OCI-LY1 (cell line): ENCODE measurements at regions not wholly inside any gene's neighbourhood (a gene's known extent, or its start where the extent isn't known, plus 50 kb on each side); places are given as distances from the start of the nearest gene placed in this dataset.

ENCODE experiments used
- H2AFZ ChIP-seq: fragments of 200-600 bp; sonication (generic), shearing (Covaris generic); 2 replicates; pipeline ENCODE4 v1.6.0; 2014; ENCODE audit warnings: antibody characterized with exemption, mild to moderate bottlenecking, low read length
- H3F3A ChIP-seq: fragments of 200-600 bp; sonication (generic), shearing (Covaris generic); 2 replicates; pipeline ENCODE4 v1.6.0; 2014; ENCODE audit warnings: mild to moderate bottlenecking, antibody characterized with exemption, low read length, moderate library complexity; ENCODE audit not compliant: insufficient read depth
- H3K27ac ChIP-seq: fragments of 200-600 bp; sonication (generic); 2 replicates; pipeline ENCODE4 v1.5.1; 2014; ENCODE audit warnings: low read length, mixed run types, mild to moderate bottlenecking, low read depth; ENCODE audit not compliant: poor library complexity, severe bottlenecking
- H3K27me3 ChIP-seq: fragments of 200-600 bp; sonication (generic); 2 replicates; pipeline ENCODE4 v1.6.0; 2014; ENCODE audit warnings: antibody characterized with exemption, mild to moderate bottlenecking, low read length, moderate library complexity; ENCODE audit not compliant: insufficient read depth
- H3K36me3 ChIP-seq: fragments of 200-600 bp; sonication (generic); 2 replicates; pipeline ENCODE4 v1.6.1; 2014; ENCODE audit warnings: mild to moderate bottlenecking, antibody characterized with exemption, low read length, moderate library complexity, mixed read lengths; ENCODE audit not compliant: insufficient read depth
- H3K4me1 ChIP-seq: fragments of 200-600 bp; sonication (generic); 2 replicates; pipeline ENCODE4 v1.5.1; 2014; ENCODE audit warnings: mild to moderate bottlenecking, low read length, moderate library complexity; ENCODE audit not compliant: insufficient read depth, severe bottlenecking
- H3K4me2 ChIP-seq: fragments of 200-600 bp; sonication (generic), shearing (Covaris generic); 2 replicates; pipeline ENCODE4 v1.6.1; 2014; ENCODE audit warnings: low read length
- H3K4me3 ChIP-seq: fragments of 200-600 bp; sonication (generic); 2 replicates; pipeline ENCODE4 v1.5.1; 2014; ENCODE audit warnings: low read length, low read depth, mild to moderate bottlenecking, mixed read lengths; ENCODE audit not compliant: poor library complexity, severe bottlenecking
- H3K79me2 ChIP-seq: fragments of 200-600 bp; shearing (Covaris generic); 2 replicates; pipeline ENCODE4 v1.6.1; 2016; ENCODE audit warnings: mixed run types, low read length, mixed read lengths; ENCODE audit not compliant: insufficient read depth
- H3K9ac ChIP-seq: fragments of 200-600 bp; sonication (generic), shearing (Covaris generic); 2 replicates; pipeline ENCODE4 v1.6.1; 2014; ENCODE audit warnings: mild to moderate bottlenecking, low read length, mixed read lengths
- H3K9me2 ChIP-seq: fragments of 200-600 bp; sonication (generic), shearing (Covaris generic); 2 replicates; pipeline ENCODE4 v1.6.1; 2014; ENCODE audit warnings: low read depth, mild to moderate bottlenecking, low read length, mixed read lengths
- H3K9me3 ChIP-seq: fragments of 200-600 bp; shearing (Covaris generic); 2 replicates; pipeline ENCODE4 v1.6.1; 2014; ENCODE audit warnings: low read length, mixed read lengths
- H4K20me1 ChIP-seq: fragments of 200-600 bp; sonication (generic), shearing (Covaris generic); 2 replicates; pipeline ENCODE4 v1.6.0; 2016; ENCODE audit warnings: mild to moderate bottlenecking, low read length; ENCODE audit not compliant: insufficient read depth
- EZH2 ChIP-seq: fragments of 200-600 bp; sonication (generic), shearing (Covaris generic); IDR thresholded peaks from 2 replicates; pipeline ENCODE4 v1.8.0; 2017; ENCODE audit warnings: borderline replicate concordance, mixed run types, mild to moderate bottlenecking, antibody characterized with exemption, low read length, moderate library complexity, mixed read lengths
- TF ChIP-seq, protein P1 (sequence below): fragments of 200-600 bp; sonication (generic), shearing (Covaris generic); IDR thresholded peaks from 2 replicates; pipeline ENCODE4 v1.5.1; 2017; ENCODE audit warnings: mild to moderate bottlenecking, antibody characterized with exemption, low read length, moderate library complexity, mixed read lengths

DNA sequence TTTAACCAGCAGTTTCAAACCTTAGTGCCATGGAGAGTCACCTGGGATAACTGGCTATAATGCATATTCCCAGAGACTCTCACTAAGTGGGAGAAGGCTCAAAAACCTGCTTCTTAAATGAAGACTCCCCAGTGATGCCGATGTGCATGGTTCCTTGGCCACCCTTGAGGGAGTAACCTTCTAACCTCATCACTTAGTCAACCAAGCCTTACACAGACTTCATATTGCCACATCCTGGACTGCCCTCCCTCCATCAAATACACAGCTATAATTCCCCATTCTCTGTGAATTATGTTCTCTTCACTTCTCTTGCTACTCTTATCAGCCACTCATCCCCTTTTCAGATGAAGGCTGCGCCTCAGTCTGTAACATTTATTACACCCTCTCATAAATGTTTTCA, 462.9 kb upstream of the RGPD4 start:
- H3K9me3 ChIP-seq = no peaks in the 10 kb centered on the region
- H3K4me2 ChIP-seq = no peak overlapping the region
- TF ChIP-seq, protein P1, sequence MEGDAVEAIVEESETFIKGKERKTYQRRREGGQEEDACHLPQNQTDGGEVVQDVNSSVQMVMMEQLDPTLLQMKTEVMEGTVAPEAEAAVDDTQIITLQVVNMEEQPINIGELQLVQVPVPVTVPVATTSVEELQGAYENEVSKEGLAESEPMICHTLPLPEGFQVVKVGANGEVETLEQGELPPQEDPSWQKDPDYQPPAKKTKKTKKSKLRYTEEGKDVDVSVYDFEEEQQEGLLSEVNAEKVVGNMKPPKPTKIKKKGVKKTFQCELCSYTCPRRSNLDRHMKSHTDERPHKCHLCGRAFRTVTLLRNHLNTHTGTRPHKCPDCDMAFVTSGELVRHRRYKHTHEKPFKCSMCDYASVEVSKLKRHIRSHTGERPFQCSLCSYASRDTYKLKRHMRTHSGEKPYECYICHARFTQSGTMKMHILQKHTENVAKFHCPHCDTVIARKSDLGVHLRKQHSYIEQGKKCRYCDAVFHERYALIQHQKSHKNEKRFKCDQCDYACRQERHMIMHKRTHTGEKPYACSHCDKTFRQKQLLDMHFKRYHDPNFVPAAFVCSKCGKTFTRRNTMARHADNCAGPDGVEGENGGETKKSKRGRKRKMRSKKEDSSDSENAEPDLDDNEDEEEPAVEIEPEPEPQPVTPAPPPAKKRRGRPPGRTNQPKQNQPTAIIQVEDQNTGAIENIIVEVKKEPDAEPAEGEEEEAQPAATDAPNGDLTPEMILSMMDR = no peak
- no peak for TF ChIP-seq EZH2
- no peaks in the 10 kb centered on the region for H3K4me1 ChIP-seq
- H3K27ac ChIP-seq = no peak overlapping the region
- H4K20me1 ChIP-seq = no peaks in the 10 kb centered on the region
- H3K4me3 ChIP-seq = no peak overlapping the region
- no peak overlapping the region for H2AFZ ChIP-seq
- H3K36me3 ChIP-seq = no peaks in the 10 kb centered on the region
- no peaks in the 10 kb centered on the region for H3F3A ChIP-seq
- no peaks in the 10 kb centered on the region for H3K9me2 ChIP-seq
- H3K27me3 ChIP-seq = no peaks in the 10 kb centered on the region
- no peak overlapping the region for H3K9ac ChIP-seq
- H3K79me2 ChIP-seq = no peaks in the 10 kb centered on the region

DNA sequence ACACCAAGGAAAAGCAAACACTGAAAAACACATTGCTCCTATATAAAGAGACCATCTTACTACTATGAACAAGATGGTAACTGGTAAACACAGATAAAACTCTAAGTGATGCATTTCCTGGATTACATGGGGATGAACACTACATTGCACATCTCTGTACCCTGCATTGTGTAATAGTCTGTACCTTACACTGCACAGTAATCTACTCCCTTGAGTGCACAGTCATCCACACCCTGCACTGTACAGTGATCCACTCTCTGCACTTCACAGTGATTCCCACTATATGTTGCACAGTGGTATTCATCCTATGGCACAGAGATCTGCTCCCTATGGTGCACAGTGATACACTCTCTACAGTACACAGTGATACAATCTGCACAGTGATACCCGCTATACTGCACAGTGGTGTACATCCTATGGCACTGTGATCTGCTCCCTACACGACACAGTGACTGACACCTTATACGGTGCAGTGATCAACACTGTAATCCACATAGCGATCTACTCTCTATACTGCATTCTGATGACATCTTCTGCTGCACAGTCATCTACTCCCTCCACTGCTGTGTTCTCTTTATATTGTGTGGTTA, 462.2 kb upstream of the RGPD4 start:
- Histone ChIP-seq H3K27me3 (no peaks in the 10 kb centered on the region), H3K79me2 (no peaks in the 10 kb centered on the region), H3K9me2 (no peaks in the 10 kb centered on the region), H2AFZ (no peak overlapping the region), H3K9me3 (no peaks in the 10 kb centered on the region), H4K20me1 (no peaks in the 10 kb centered on the region), H3K36me3 (no peaks in the 10 kb centered on the region), H3F3A (no peaks in the 10 kb centered on the region), H3K4me3 (no peak overlapping the region), H3K9ac (no peak overlapping the region), H3K4me1 (no peaks in the 10 kb centered on the region), H3K27ac (no peak overlapping the region), H3K4me2 (no peak overlapping the region)
- TF ChIP-seq, protein P1 = no peak
- no peak for TF ChIP-seq EZH2

DNA sequence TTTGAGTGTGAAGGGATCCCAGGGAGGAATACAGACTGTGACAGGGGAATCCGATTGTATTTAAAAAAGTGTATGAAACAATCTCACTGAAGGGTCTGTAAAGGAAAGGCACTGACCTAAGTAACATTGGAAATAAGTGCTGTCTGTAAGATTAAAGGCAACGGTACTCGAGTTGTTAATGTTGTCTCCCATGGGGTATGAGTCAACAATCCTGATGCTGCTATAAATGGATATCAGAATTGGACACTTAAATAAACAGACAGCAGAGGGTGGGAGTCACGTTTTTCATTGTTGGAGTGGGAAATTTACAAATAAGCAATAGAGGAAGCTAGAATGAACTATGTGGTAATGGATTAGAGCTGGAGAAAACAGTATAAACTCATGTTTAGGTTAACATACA, 452.4 kb upstream of the RGPD4 start:
- H3K4me1 ChIP-seq = no peaks in the 10 kb centered on the region
- H3K4me3 ChIP-seq = no peak overlapping the region
- H3K9me3 ChIP-seq = no peaks in the 10 kb centered on the region
- H3K4me2 ChIP-seq = no peak overlapping the region
- no peak overlapping the region for H3K9ac ChIP-seq
- no peaks in the 10 kb centered on the region for H3K79me2 ChIP-seq
- no peaks in the 10 kb centered on the region for H3K9me2 ChIP-seq
- no peak for TF ChIP-seq EZH2
- TF ChIP-seq, protein P1 = no peak
- no peaks in the 10 kb centered on the region for H3K27me3 ChIP-seq
- no peaks in the 10 kb centered on the region for H4K20me1 ChIP-seq
- no peak overlapping the region for H2AFZ ChIP-seq
- no peak overlapping the region for H3K27ac ChIP-seq
- H3F3A ChIP-seq = no peaks in the 10 kb centered on the region
- H3K36me3 ChIP-seq = no peaks in the 10 kb centered on the region
